SH-SY5Y (cell line): ENCODE measurements at regions not wholly inside any gene's neighbourhood (a gene's known extent, or its start where the extent isn't known, plus 50 kb on each side); places are given as distances from the start of the nearest gene placed in this dataset.

Experiments
- GATA2 ChIP-seq: IDR thresholded peaks from 2 replicates; pipeline ENCODE4 v1.6.1; 2011; ENCODE audit warnings: mild to moderate bottlenecking, low read depth, low read length
- GATA3 ChIP-seq: IDR thresholded peaks from 2 replicates; pipeline ENCODE4 v1.6.1; 2011; ENCODE audit warnings: low read depth, mild to moderate bottlenecking, low read length, moderate library complexity

GRCh38 chr22:34370711-34371110 is 450.4 kb upstream of the LARGE1 start:
- no peak for TF ChIP-seq GATA2
- TF ChIP-seq GATA3: no peak
